Mesothelial cell of epicardium (in vitro differentiated cells): ENCODE measurements at regions not wholly inside any gene's neighbourhood (a gene's known extent, or its start where the extent isn't known, plus 50 kb on each side); places are given as distances from the start of the nearest gene placed in this dataset.

Experiments used
- DNase-seq, 2 experiments: peaks; one replicate each; pipeline ENCODE4 v3.0.0; 2021; ENCODE audit warnings: low spot score in 2 of 2; ENCODE audit not compliant: unreplicated experiment in 2 of 2
- H3K27ac Mint-ChIP-seq: 2 replicates; pipeline ENCODE4 v1.8.0; 2021; ENCODE audit warnings: mixed read lengths
- H3K27me3 Mint-ChIP-seq: 2 replicates; pipeline ENCODE4 v1.8.0; 2021; ENCODE audit warnings: low read depth, mixed read lengths
- H3K36me3 Mint-ChIP-seq: 2 replicates; pipeline ENCODE4 v1.8.0; 2021; ENCODE audit warnings: mixed read lengths
- H3K4me1 Mint-ChIP-seq: 2 replicates; pipeline ENCODE4 v1.8.0; 2021; ENCODE audit warnings: mixed read lengths
- H3K4me3 Mint-ChIP-seq: 2 replicates; pipeline ENCODE4 v1.8.0; 2021; ENCODE audit warnings: mild to moderate bottlenecking, moderate library complexity, mixed read lengths
- H3K9me3 Mint-ChIP-seq: 2 replicates; pipeline ENCODE4 v1.8.0; 2021; ENCODE audit warnings: mixed read lengths
- TF ChIP-seq, protein P1 (sequence below): fragments of 200-600 bp; sonication (generic); IDR thresholded peaks from one replicate; pipeline ENCODE4 v1.5.0; 2021; ENCODE audit warnings: antibody characterized with exemption; ENCODE audit not compliant: unreplicated experiment

DNA sequence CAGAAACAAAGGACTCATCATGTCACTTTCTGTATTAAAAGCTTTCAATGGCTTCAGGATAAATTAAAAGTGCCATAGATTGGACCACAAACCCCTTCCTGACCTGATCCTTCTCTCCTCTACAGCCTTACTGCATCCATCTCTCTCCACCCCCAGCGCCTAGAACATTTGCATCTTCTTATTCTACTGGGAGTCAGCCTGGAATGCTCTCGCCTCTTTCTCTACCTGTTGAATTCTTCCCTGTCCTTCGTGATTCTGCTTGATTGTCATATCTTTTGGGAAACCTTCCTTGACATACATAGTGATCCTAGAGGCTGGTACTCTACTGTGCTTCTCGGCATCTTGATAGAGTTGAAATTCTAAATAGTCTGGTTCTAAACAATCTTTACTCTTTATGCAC is 332.0 kb upstream of the PBX1 start:
- Mint-ChIP-seq H3K9me3 (peaks cover 17% of the 10 kb centered on the region), H3K27me3 (no peaks in the 10 kb centered on the region), H3K4me1 (peaks cover 10% of the 10 kb centered on the region), H3K4me3 (no peak overlapping the region), H3K27ac (no peak overlapping the region), H3K36me3 (no peaks in the 10 kb centered on the region)
- TF ChIP-seq, protein P1, sequence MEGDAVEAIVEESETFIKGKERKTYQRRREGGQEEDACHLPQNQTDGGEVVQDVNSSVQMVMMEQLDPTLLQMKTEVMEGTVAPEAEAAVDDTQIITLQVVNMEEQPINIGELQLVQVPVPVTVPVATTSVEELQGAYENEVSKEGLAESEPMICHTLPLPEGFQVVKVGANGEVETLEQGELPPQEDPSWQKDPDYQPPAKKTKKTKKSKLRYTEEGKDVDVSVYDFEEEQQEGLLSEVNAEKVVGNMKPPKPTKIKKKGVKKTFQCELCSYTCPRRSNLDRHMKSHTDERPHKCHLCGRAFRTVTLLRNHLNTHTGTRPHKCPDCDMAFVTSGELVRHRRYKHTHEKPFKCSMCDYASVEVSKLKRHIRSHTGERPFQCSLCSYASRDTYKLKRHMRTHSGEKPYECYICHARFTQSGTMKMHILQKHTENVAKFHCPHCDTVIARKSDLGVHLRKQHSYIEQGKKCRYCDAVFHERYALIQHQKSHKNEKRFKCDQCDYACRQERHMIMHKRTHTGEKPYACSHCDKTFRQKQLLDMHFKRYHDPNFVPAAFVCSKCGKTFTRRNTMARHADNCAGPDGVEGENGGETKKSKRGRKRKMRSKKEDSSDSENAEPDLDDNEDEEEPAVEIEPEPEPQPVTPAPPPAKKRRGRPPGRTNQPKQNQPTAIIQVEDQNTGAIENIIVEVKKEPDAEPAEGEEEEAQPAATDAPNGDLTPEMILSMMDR = no peak
- no peak for DNase-seq

DNA sequence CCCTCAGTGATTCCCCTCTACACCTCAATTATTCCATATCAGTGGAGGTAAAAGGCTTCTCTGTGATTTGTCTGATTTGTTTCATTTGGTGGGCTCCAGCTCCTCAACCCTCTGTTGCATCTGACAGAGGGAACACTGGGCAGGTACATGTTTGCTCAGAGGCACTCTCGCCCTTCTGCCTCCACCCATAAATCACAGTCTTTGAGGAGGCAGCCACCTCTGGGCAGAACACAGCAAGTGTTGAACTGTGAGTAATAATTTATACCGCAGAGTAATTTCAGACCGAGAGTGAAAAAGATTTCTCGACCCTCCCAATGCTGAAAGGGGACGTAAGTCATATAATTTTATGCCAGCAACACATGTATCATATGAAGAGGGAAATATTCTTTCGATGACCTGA is 330.1 kb upstream of the PBX1 start:
- no peaks in the 10 kb centered on the region for H3K27me3 Mint-ChIP-seq
- H3K36me3 Mint-ChIP-seq = no peaks in the 10 kb centered on the region
- H3K27ac Mint-ChIP-seq = no peak overlapping the region
- TF ChIP-seq, protein P1 = no peak
- no peak overlapping the region for H3K4me3 Mint-ChIP-seq
- H3K4me1 Mint-ChIP-seq = peaks cover 17% of the 10 kb centered on the region
- peaks cover 6% of the 10 kb centered on the region for H3K9me3 Mint-ChIP-seq
- no peak for DNase-seq

DNA sequence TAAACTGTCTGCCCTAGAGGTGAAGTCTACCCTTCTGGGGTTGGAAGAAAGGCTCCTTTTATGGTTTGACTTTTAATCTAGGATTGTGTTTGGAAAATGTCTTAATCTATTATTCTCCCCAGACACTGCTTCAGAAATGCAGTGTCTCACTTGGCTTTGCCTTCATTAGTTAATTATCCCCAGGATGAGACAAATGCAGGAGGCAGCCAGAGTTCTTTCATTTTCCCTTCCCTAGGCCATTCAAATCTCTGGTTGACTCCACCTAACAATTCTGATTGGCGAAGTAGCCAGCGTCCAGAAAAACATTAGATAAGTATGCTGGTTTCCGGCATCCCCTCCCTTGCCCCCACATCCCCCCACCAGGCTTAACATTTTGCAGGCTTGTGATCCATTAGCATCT is 325.8 kb upstream of the PBX1 start:
- Mint-ChIP-seq H3K27me3 (no peaks in the 10 kb centered on the region), H3K4me1 (peaks cover 17% of the 10 kb centered on the region), H3K9me3 (peaks cover 15% of the 10 kb centered on the region), H3K4me3 (no peak overlapping the region), H3K36me3 (peaks cover 2% of the 10 kb centered on the region), H3K27ac (no peak overlapping the region)
- TF ChIP-seq, protein P1 = no peak
- no peak for DNase-seq

DNA sequence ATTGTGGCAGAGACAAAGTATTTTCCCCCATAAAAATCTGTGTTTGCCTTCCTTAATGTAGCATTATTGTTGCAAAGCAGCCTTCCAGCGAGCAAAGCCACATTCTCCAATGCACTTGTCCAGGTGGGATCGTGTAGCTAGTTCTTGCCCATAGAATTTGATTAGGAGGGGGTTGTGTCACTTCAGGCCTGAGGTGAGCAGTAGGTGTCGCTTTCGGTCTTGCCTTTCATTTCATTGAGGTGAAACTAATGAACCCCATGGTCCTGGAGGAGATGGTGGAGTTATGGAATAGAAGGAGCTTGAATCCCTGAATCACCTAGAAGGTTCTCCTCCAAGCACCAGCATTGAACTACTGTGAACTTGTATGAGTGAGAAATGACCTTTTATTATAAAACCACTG is 318.9 kb upstream of the PBX1 start:
- Mint-ChIP-seq H3K27ac (no peak overlapping the region), H3K36me3 (no peaks in the 10 kb centered on the region), H3K9me3 (peaks cover 8% of the 10 kb centered on the region), H3K4me1 (no peaks in the 10 kb centered on the region), H3K4me3 (no peak overlapping the region), H3K27me3 (no peaks in the 10 kb centered on the region)
- TF ChIP-seq, protein P1 = no peak
- no peak for DNase-seq

DNA sequence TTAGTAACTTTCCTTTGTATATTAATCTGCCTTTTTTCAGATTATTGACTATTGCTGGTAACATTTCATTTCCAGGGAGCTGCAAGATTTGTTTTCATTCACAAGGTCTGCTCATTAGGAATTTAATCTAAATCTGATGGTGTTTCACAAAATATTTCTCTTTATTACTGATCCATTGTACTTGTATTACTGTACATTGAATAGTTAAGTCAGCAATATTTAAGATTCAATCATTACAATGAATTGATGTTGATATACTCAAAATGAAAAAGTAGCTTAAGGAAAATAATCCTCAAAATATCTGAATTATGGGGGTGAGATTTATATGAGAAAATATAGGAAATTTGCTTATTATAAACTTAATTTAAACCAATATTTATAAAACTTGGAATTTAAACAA is 308.6 kb upstream of the PBX1 start:
- H3K9me3 Mint-ChIP-seq = peaks cover 40% of the 10 kb centered on the region
- H3K36me3 Mint-ChIP-seq = peaks cover 6% of the 10 kb centered on the region
- no peak for DNase-seq
- TF ChIP-seq, protein P1 = no peak
- no peak overlapping the region for H3K4me3 Mint-ChIP-seq
- H3K27ac Mint-ChIP-seq = no peak overlapping the region
- H3K4me1 Mint-ChIP-seq = peaks cover 11% of the 10 kb centered on the region
- no peaks in the 10 kb centered on the region for H3K27me3 Mint-ChIP-seq

DNA sequence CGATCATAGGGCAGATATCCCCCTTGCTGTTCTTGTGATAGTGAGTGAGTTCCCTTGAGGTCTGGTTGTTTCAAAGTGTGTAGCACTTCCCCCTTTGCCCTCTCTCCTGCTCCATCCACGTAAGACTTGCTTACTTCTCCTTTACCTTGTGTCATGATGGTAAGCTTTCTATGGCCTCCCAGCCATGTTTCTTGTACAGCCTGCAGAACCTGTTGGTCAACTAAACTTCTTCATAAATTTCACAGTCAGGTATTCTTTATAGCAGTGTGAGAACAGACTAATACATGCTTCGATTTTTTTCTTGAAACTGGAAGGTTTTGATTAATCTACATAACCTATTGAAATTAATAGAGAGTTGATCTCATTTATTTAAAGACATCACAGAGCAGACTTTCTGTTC is 302.5 kb upstream of the PBX1 start:
- peak overlapping the region; percentile 32 for H3K27ac Mint-ChIP-seq
- H3K36me3 Mint-ChIP-seq = no peaks in the 10 kb centered on the region
- TF ChIP-seq, protein P1 = no peak

More for the DNA sequence above, 302.5 kb upstream of the PBX1 start:
- DNase-seq = no peak
- H3K9me3 Mint-ChIP-seq = peaks cover 28% of the 10 kb centered on the region
- peaks cover 25% of the 10 kb centered on the region for H3K4me1 Mint-ChIP-seq
- H3K4me3 Mint-ChIP-seq = no peak overlapping the region
- H3K27me3 Mint-ChIP-seq = no peaks in the 10 kb centered on the region
